Mesodermal cell (in vitro differentiated cells): ENCODE measurements at regions not wholly inside any gene's neighbourhood (a gene's known extent, or its start where the extent isn't known, plus 50 kb on each side); places are given as distances from the start of the nearest gene placed in this dataset.

Experiments used
- H3K27ac ChIP-seq: 2 replicates; pipeline ENCODE4 v1.7.0; 2013; ENCODE audit warnings: mild to moderate bottlenecking, low read depth, low read length, moderate library complexity; ENCODE audit not compliant: severe bottlenecking
- H3K36me3 ChIP-seq: 2 replicates; pipeline ENCODE4 v1.7.1; 2013; ENCODE audit warnings: mild to moderate bottlenecking, low read length, moderate library complexity; ENCODE audit not compliant: control insufficient read depth, insufficient read depth
- H3K4me1 ChIP-seq: one replicate; pipeline ENCODE4 v1.7.1; 2013; ENCODE audit warnings: mild to moderate bottlenecking, low read length; ENCODE audit not compliant: insufficient read depth, control insufficient read depth, poor library complexity, severe bottlenecking
- H3K4me3 ChIP-seq: 2 replicates; pipeline ENCODE4 v1.7.0; 2013; ENCODE audit warnings: low read length, control low read depth, mild to moderate bottlenecking; ENCODE audit not compliant: insufficient read depth, poor library complexity, severe bottlenecking; ENCODE audit errors: extremely low read depth
- H3K9me3 ChIP-seq: 2 replicates; pipeline ENCODE4 v1.7.1; 2013; ENCODE audit warnings: mild to moderate bottlenecking, low read length, moderate library complexity; ENCODE audit not compliant: control insufficient read depth
- WGBS, 2 experiments: methylation state at CpG; one replicate each; pipeline ENCODE4 v1.1.5; 2013; ENCODE audit warnings: missing lambda C conversion rate in 2 of 2; ENCODE audit not compliant: insufficient coverage in 2 of 2; 5-methylcytosine and 5-hydroxymethylcytosine counted together

DNA sequence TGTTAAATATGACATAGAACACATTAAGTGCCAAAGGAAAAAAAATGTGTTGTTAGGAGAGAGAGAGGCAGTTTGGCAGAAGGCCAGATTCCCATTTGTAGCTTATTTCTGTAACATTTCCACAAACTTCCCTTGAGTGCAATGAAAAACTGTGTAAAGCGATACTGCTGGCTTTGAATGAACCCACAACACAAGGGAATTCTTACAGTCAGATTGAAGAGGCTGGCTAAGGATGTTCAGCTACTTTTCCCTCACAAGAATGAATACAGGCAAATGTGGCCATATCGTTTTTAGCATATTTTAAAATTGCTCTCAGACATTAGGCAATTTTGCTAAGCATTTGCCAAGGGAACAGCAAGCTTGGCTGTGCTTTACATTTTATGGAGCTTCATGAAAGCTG is 614.1 kb upstream of the FZD8 start:
- no CpG with 5 or more reads among the region's 2 CpGs for WGBS, 2 experiments
- Histone ChIP-seq H3K4me1 (no peaks in the 10 kb centered on the region), H3K36me3 (no peaks in the 10 kb centered on the region), H3K4me3 (no peak overlapping the region), H3K27ac (no peak overlapping the region), H3K9me3 (no peaks in the 10 kb centered on the region)

DNA sequence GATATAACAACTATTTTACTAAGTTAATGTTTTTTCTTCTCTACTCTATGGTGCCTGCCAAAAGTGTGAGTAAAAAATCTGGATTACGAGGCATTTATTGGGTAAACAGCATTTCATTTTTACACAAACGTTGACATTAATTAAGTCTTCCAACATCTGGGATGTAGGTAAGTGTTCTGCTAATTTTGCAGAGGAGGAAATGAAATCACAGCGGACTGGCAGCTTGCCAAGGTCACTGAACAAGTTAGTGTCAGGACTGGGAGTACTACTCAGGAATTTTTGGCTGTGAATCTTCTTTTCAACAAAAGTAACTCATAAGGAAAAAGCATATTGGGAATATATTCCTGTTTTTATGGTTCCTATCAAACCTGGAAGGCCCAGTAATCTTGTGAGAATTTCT is 612.1 kb upstream of the FZD8 start:
- no peaks in the 10 kb centered on the region for H3K9me3 ChIP-seq
- WGBS, 2 experiments, result 83 to 100% methylated on average over 1 to 2 of the region's 3 CpGs

DNA sequence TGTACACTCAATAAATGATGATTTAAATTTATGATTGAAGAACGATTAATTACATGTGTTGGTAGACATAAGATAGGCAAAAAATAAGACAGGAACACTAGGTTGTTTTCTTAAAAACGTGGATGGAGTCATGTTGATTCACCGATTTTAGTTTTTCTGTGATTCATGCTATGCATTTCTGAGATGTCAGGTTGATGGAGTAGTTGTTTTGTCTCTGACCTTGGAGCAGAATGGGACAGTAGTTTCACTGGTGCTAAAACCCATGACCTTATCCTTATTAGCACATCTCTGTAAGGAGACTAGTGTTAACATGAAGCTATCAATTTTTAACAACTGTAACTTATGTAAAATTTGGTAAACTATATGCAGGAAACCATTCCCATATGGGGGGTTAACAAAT is 611.6 kb upstream of the FZD8 start:
- H3K36me3 ChIP-seq, result no peaks in the 10 kb centered on the region
- no peaks in the 10 kb centered on the region for H3K9me3 ChIP-seq
- H3K4me1 ChIP-seq, result no peaks in the 10 kb centered on the region
- H3K27ac ChIP-seq, result no peak overlapping the region
- no peak overlapping the region for H3K4me3 ChIP-seq
- WGBS, 2 experiments, result 72 to 80% methylated on average over 2 of the region's 3 CpGs

More for the DNA sequence above, 612.1 kb upstream of the FZD8 start:
- Histone ChIP-seq H3K36me3 (no peaks in the 10 kb centered on the region), H3K27ac (no peak overlapping the region), H3K4me1 (no peaks in the 10 kb centered on the region), H3K4me3 (no peak overlapping the region)

GRCh38 chr10:36251068-36251467 is 609.0 kb upstream of the FZD8 start:
- Histone ChIP-seq H3K27ac (no peak overlapping the region), H3K4me1 (no peaks in the 10 kb centered on the region), H3K9me3 (no peaks in the 10 kb centered on the region), H3K4me3 (no peak overlapping the region), H3K36me3 (no peaks in the 10 kb centered on the region)
- WGBS, 2 experiments, result 89 to 93% methylated on average over 2 to 3 of the region's 4 CpGs

DNA sequence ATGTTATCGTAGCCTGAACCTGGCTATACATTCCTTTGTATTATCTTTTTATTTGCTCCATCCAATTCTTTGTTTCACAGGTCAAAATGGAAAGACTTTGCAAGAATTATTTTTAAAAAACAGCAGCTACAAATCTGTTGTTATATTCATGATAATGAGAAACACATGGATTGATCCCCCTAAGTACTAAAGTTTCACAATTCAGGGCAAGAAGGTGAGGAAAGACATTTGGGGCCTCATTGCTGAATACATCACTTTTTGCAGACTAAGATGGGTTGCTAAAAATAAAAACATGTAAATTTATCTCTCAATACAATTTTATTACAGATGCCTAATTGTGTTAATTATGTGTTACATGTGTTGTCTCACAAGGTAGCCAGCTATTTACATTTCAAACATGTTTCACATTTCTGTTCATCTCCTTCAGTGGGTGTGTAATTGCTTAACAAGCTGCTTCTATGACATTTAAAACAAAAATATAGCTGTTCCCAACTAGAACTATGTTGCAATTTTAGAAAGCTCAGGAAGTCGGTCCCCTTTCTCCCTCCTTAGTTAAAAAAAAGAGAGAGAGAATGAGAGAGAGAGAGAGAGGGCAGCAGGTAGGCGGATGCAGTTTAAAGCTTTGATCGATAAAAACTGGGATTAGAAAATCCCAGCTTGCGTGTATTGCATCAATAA is 606.3 kb upstream of the FZD8 start:
- Histone ChIP-seq H3K36me3 (no peaks in the 10 kb centered on the region), H3K4me3 (no peak overlapping the region), H3K9me3 (no peaks in the 10 kb centered on the region), H3K27ac (no peak overlapping the region), H3K4me1 (no peaks in the 10 kb centered on the region)
- 96% methylated on average over 3 of the region's 5 CpGs; no CpG with 5 or more reads in 1 of the 2 experiments for WGBS, 2 experiments

- H3K9me3 ChIP-seq, result no peaks in the 10 kb centered on the region
- no peak overlapping the region for H3K27ac ChIP-seq
- H3K4me1 ChIP-seq, result no peaks in the 10 kb centered on the region
- no peaks in the 10 kb centered on the region for H3K36me3 ChIP-seq
- WGBS, 2 experiments, result no CpG with 5 or more reads among the region's 2 CpGs
- H3K4me3 ChIP-seq, result no peak overlapping the region
These were observed 605.4 kb upstream of the FZD8 start for GRCh38 chr10:36247478-36247877.

GRCh38 chr10:36236931-36237330 is 594.8 kb upstream of the FZD8 start:
- peaks cover 3% of the 10 kb centered on the region for H3K9me3 ChIP-seq
- 83% methylated on average over 1 of the region's 2 CpGs; no CpG with 5 or more reads in 1 of the 2 experiments for WGBS, 2 experiments
- H3K27ac ChIP-seq, result no peak overlapping the region
- no peak overlapping the region for H3K4me3 ChIP-seq
- H3K36me3 ChIP-seq, result no peaks in the 10 kb centered on the region
- H3K4me1 ChIP-seq, result no peaks in the 10 kb centered on the region

GRCh38 chr10:36236341-36236740 is 594.2 kb upstream of the FZD8 start:
- no peak overlapping the region for H3K4me3 ChIP-seq
- H3K27ac ChIP-seq, result no peak overlapping the region
- WGBS, 2 experiments, result 86 to 100% methylated on average over 1 of the region's 1 CpG
- no peaks in the 10 kb centered on the region for H3K4me1 ChIP-seq
- H3K36me3 ChIP-seq, result no peaks in the 10 kb centered on the region
- H3K9me3 ChIP-seq, result peaks cover 3% of the 10 kb centered on the region

GRCh38 chr10:36232935-36233334 is 590.8 kb upstream of the FZD8 start:
- Histone ChIP-seq H3K27ac (no peak overlapping the region), H3K36me3 (no peaks in the 10 kb centered on the region), H3K4me3 (no peak overlapping the region), H3K4me1 (no peaks in the 10 kb centered on the region), H3K9me3 (no peaks in the 10 kb centered on the region)
- WGBS, 2 experiments, result 79% methylated on average over 3 of the region's 3 CpGs; no CpG with 5 or more reads in 1 of the 2 experiments

GRCh38 chr10:36224431-36224985 is 582.4 kb upstream of the FZD8 start:
- Histone ChIP-seq H3K36me3 (no peaks in the 10 kb centered on the region), H3K27ac (no peak overlapping the region), H3K4me1 (peaks cover 6% of the 10 kb centered on the region), H3K4me3 (no peak overlapping the region), H3K9me3 (no peaks in the 10 kb centered on the region)
- WGBS, 2 experiments, result 81 to 96% methylated on average over 2 to 3 of the region's 4 CpGs

DNA sequence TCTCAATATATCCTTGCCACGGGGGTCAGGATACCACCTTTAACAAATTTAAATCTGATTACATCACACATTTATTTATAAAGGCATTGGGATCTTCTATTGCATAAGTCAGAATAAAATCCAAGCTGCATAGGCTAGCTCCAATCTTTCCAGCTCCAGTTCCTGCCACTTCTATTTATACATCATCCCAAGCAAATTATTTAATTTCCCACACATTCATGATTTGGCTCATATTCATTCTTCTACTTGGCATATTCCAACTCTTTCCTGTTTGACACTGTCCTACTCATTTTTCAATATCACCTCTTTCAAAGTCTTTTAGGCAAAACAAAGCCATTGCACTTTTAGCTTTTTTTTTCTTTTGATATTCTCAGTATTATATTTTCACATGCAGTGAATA is 579.0 kb upstream of the FZD8 start:
- H3K36me3 ChIP-seq, result no peaks in the 10 kb centered on the region
- H3K4me3 ChIP-seq, result no peak overlapping the region
- no peak overlapping the region for H3K27ac ChIP-seq
- WGBS, 2 experiments, result 60% methylated on average over 1 of the region's 1 CpG; no CpG with 5 or more reads in 1 of the 2 experiments
- H3K9me3 ChIP-seq, result no peaks in the 10 kb centered on the region
- peaks cover 6% of the 10 kb centered on the region for H3K4me1 ChIP-seq
